Ovary (tissue), 3 donors: ENCODE measurements at regions not wholly inside any gene's neighbourhood (a gene's known extent, or its start where the extent isn't known, plus 50 kb on each side); places are given as distances from the start of the nearest gene placed in this dataset.

Source experiments
- CTCF ChIP-seq, 3 donors: fragments of 450-650 bp in 2 of 3; fragments of 200-600 bp in 1 of 3; IDR thresholded peaks; one replicate each; pipeline versions ENCODE4 v1.5.1 to v1.8.0; 2016 to 2022; ENCODE audit warnings: antibody characterized with exemption in 3 of 3, mild to moderate bottlenecking in 1 of 3
- POLR2A ChIP-seq: fragments of 450-650 bp; IDR thresholded peaks from one replicate; pipeline ENCODE4 v1.6.1; 2017; ENCODE audit warnings: antibody characterized with exemption, mild to moderate bottlenecking, moderate library complexity
- donor health status: DM: no; HTN: no; CAD: no.

GRCh38 chr5:149435660-149436059 is 56.6 kb upstream of the IL17B start:
- no peak for TF ChIP-seq CTCF (IDR thresholded peaks at IDR 0.05)
- TF ChIP-seq POLR2A: no peak
